ENCODE measurements at regions not wholly inside any gene's neighbourhood (a gene's known extent, or its start where the extent isn't known, plus 50 kb on each side); places are given as distances from the start of the nearest gene placed in this dataset.

- Mint-ChIP-seq H3K4me3 (peak overlapping the region in 1 of 8 donors; percentile 8), H3K27me3 (peaks cover 45 to 55% (median 48%) of the 10 kb centered on the region in 3 donors), H3K27ac (no peak overlapping the region), H3K36me3 (no peaks in the 10 kb centered on the region), H3K4me1 (no peaks in the 10 kb centered on the region), H3K9me3 (peaks cover 0 to 2% (median 1%) of the 10 kb centered on the region in 7 donors)
- DNase-seq = no peak
- ATAC-seq (ENCODE audit: low read depth in 2 of 2) = no peak
Measured at GRCh38 chr3:124486324-124486723, 243.9 kb upstream of the UMPS start.

- H3K27me3 Mint-ChIP-seq = peaks cover 32 to 54% (median 35%) of the 10 kb centered on the region in 3 donors
- no peaks in the 10 kb centered on the region for H3K36me3 Mint-ChIP-seq
- DNase-seq = no peak
- no peak for ATAC-seq (ENCODE audit: low read depth in 2 of 2)
- peaks cover 0 to 2% (median 0%) of the 10 kb centered on the region in 7 donors for H3K9me3 Mint-ChIP-seq
- H3K4me1 Mint-ChIP-seq = no peaks in the 10 kb centered on the region
- no peak overlapping the region for H3K4me3 Mint-ChIP-seq
- no peak overlapping the region for H3K27ac Mint-ChIP-seq
Measured at GRCh38 chr3:124489506-124489905, 240.7 kb upstream of the UMPS start.

- H3K27ac Mint-ChIP-seq = no peak overlapping the region
- H3K36me3 Mint-ChIP-seq = no peaks in the 10 kb centered on the region
- H3K4me3 Mint-ChIP-seq = no peak overlapping the region
- H3K9me3 Mint-ChIP-seq = no peaks in the 10 kb centered on the region
- H3K4me1 Mint-ChIP-seq = peaks cover 2 to 11% (median 11%) of the 10 kb centered on the region in 3 donors
- DNase-seq (no peak), ATAC-seq (ENCODE audit: low read depth in 2 of 2) (no peak)
- H3K27me3 Mint-ChIP-seq = peaks cover 26 to 48% (median 29%) of the 10 kb centered on the region in 3 donors
Measured at GRCh38 chr3:124491098-124491497, 239.2 kb upstream of the UMPS start.

GRCh38 chr3:124491875-124492274 is 238.4 kb upstream of the UMPS start:
- no peak for ATAC-seq (ENCODE audit: low read depth in 2 of 2)
- peaks cover 4 to 19% (median 16%) of the 10 kb centered on the region in 3 donors for H3K4me1 Mint-ChIP-seq
- no peak overlapping the region for H3K27ac Mint-ChIP-seq
- peaks cover 26 to 48% (median 28%) of the 10 kb centered on the region in 3 donors for H3K27me3 Mint-ChIP-seq
- no peaks in the 10 kb centered on the region for H3K9me3 Mint-ChIP-seq
- DNase-seq = no peak
- no peak overlapping the region for H3K4me3 Mint-ChIP-seq
- H3K36me3 Mint-ChIP-seq = no peaks in the 10 kb centered on the region

GRCh38 chr3:124492824-124493223 is 237.4 kb upstream of the UMPS start:
- peak overlapping the region in 1 of 6 donors; percentile 63 for H3K27ac Mint-ChIP-seq
- H3K4me3 Mint-ChIP-seq = no peak overlapping the region
- ATAC-seq (ENCODE audit: low read depth in 2 of 2) = no peak
- no peaks in the 10 kb centered on the region for H3K9me3 Mint-ChIP-seq
- H3K4me1 Mint-ChIP-seq = peaks cover 4 to 22% (median 16%) of the 10 kb centered on the region in 3 donors
- no peaks in the 10 kb centered on the region for H3K36me3 Mint-ChIP-seq
- H3K27me3 Mint-ChIP-seq = peaks cover 26 to 46% (median 26%) of the 10 kb centered on the region in 3 donors
- no peak for DNase-seq

- H3K4me1 Mint-ChIP-seq = peaks cover 4 to 22% (median 16%) of the 10 kb centered on the region in 3 donors
Measured at GRCh38 chr3:124496061-124496460, 234.2 kb upstream of the UMPS start.

GRCh38 chr3:124497487-124497886 is 232.8 kb upstream of the UMPS start:
- Mint-ChIP-seq H3K27ac (no peak overlapping the region), H3K4me3 (no peak overlapping the region), H3K9me3 (no peaks in the 10 kb centered on the region), H3K4me1 (peaks cover 4 to 22% (median 16%) of the 10 kb centered on the region in 3 donors), H3K27me3 (peaks cover 22 to 45% (median 30%) of the 10 kb centered on the region in 3 donors), H3K36me3 (no peaks in the 10 kb centered on the region)
- DNase-seq (no peak), ATAC-seq (ENCODE audit: low read depth in 2 of 2) (no peak)

More at GRCh38 chr3:124496061-124496460, 234.2 kb upstream of the UMPS start:
- peaks cover 20 to 47% (median 23%) of the 10 kb centered on the region in 3 donors for H3K27me3 Mint-ChIP-seq
- H3K36me3 Mint-ChIP-seq = no peaks in the 10 kb centered on the region
- no peaks in the 10 kb centered on the region for H3K9me3 Mint-ChIP-seq
- no peak overlapping the region for H3K4me3 Mint-ChIP-seq
- ATAC-seq (ENCODE audit: low read depth in 2 of 2) (no peak), DNase-seq (no peak)
- H3K27ac Mint-ChIP-seq = no peak overlapping the region

- no peak overlapping the region for H3K27ac Mint-ChIP-seq
- H3K4me1 Mint-ChIP-seq = peaks cover 4 to 22% (median 16%) of the 10 kb centered on the region in 3 donors
- no peaks in the 10 kb centered on the region for H3K9me3 Mint-ChIP-seq
- H3K36me3 Mint-ChIP-seq = no peaks in the 10 kb centered on the region
- H3K27me3 Mint-ChIP-seq = peaks cover 23 to 38% (median 25%) of the 10 kb centered on the region in 3 donors
- ATAC-seq (ENCODE audit: low read depth in 2 of 2) (no peak), DNase-seq (no peak)
- H3K4me3 Mint-ChIP-seq = no peak overlapping the region
Measured at GRCh38 chr3:124498891-124499290, 231.4 kb upstream of the UMPS start.

- Mint-ChIP-seq H3K4me1 (no peaks in the 10 kb centered on the region), H3K36me3 (no peaks in the 10 kb centered on the region), H3K9me3 (peaks cover 0 to 6% (median 0%) of the 10 kb centered on the region in 7 donors), H3K27ac (no peak overlapping the region), H3K4me3 (no peak overlapping the region), H3K27me3 (peaks cover 12 to 42% (median 33%) of the 10 kb centered on the region in 3 donors)
- ATAC-seq (ENCODE audit: low read depth in 2 of 2) (no peak), DNase-seq (no peak)
Measured at GRCh38 chr3:124504332-124505059, 225.8 kb upstream of the UMPS start.

GRCh38 chr3:124509884-124510283 is 220.4 kb upstream of the UMPS start:
- peaks cover 21 to 33% (median 24%) of the 10 kb centered on the region in 3 donors for H3K27me3 Mint-ChIP-seq

GRCh38 chr3:124510290-124510689 is 220.0 kb upstream of the UMPS start:
- no peaks in the 10 kb centered on the region for H3K36me3 Mint-ChIP-seq
- DNase-seq (no peak), ATAC-seq (ENCODE audit: low read depth in 2 of 2) (no peak)
- no peaks in the 10 kb centered on the region for H3K4me1 Mint-ChIP-seq
- peaks cover 18 to 31% (median 24%) of the 10 kb centered on the region in 3 donors for H3K27me3 Mint-ChIP-seq
- H3K4me3 Mint-ChIP-seq = no peak overlapping the region
- H3K9me3 Mint-ChIP-seq = peaks cover 0 to 8% (median 1%) of the 10 kb centered on the region in 7 donors
- H3K27ac Mint-ChIP-seq = no peak overlapping the region

More at GRCh38 chr3:124509884-124510283, 220.4 kb upstream of the UMPS start:
- Mint-ChIP-seq H3K36me3 (no peaks in the 10 kb centered on the region), H3K4me1 (no peaks in the 10 kb centered on the region), H3K9me3 (peaks cover 0 to 8% (median 1%) of the 10 kb centered on the region in 7 donors), H3K4me3 (no peak overlapping the region), H3K27ac (no peak overlapping the region)
- ATAC-seq (ENCODE audit: low read depth in 2 of 2) (no peak), DNase-seq (no peak)

GRCh38 chr3:124512881-124513609 is 217.2 kb upstream of the UMPS start:
- H3K4me1 Mint-ChIP-seq = no peaks in the 10 kb centered on the region
- no peak overlapping the region for H3K27ac Mint-ChIP-seq
- H3K27me3 Mint-ChIP-seq = peaks cover 28 to 38% (median 35%) of the 10 kb centered on the region in 3 donors
- H3K9me3 Mint-ChIP-seq = peaks cover 0 to 8% (median 1%) of the 10 kb centered on the region in 7 donors
- no peaks in the 10 kb centered on the region for H3K36me3 Mint-ChIP-seq
- H3K4me3 Mint-ChIP-seq = no peak overlapping the region
- DNase-seq = no peak
- no peak for ATAC-seq (ENCODE audit: low read depth in 2 of 2)

GRCh38 chr3:124513610-124513997 is 216.6 kb upstream of the UMPS start:
- H3K9me3 Mint-ChIP-seq = peaks cover 0 to 7% (median 1%) of the 10 kb centered on the region in 7 donors
- no peak overlapping the region for H3K4me3 Mint-ChIP-seq
- no peaks in the 10 kb centered on the region for H3K4me1 Mint-ChIP-seq
- no peaks in the 10 kb centered on the region for H3K36me3 Mint-ChIP-seq
- no peak overlapping the region for H3K27ac Mint-ChIP-seq
- H3K27me3 Mint-ChIP-seq = peaks cover 32 to 40% (median 39%) of the 10 kb centered on the region in 3 donors
- ATAC-seq (ENCODE audit: low read depth in 2 of 2) = no peak
- no peak for DNase-seq

- Mint-ChIP-seq H3K4me1 (no peaks in the 10 kb centered on the region), H3K36me3 (no peaks in the 10 kb centered on the region), H3K9me3 (peaks cover 0 to 4% (median 0%) of the 10 kb centered on the region in 7 donors), H3K27me3 (peaks cover 36 to 46% (median 40%) of the 10 kb centered on the region in 3 donors), H3K27ac (no peak overlapping the region), H3K4me3 (no peak overlapping the region)
- no peak for DNase-seq
- ATAC-seq (ENCODE audit: low read depth in 2 of 2) = no peak
Measured at GRCh38 chr3:124514683-124515082, 215.6 kb upstream of the UMPS start.
